ENCODE measurements at regions not wholly inside any gene's neighbourhood (a gene's known extent, or its start where the extent isn't known, plus 50 kb on each side); places are given as distances from the start of the nearest gene placed in this dataset.

- Histone ChIP-seq H3K4me1 (replicated peaks in 1 of 4; ENCODE audit: control insufficient read depth in 3 of 4, insufficient read depth in 4 of 4, low read length in 3 of 4) (no peaks in the 10 kb centered on the region), H3K4ac (replicated peaks; ENCODE audit: insufficient read length, low read depth, low read length) (no peak overlapping the region), H2BK120ac (replicated peaks; ENCODE audit: low read depth, low read length) (no peak overlapping the region), H4K5ac (ENCODE audit: insufficient read length, low read depth, low read length) (no peak overlapping the region), H3K4me2 (ENCODE audit: insufficient read depth in 1 of 2, low read depth in 2 of 2, low read length in 2 of 2) (no peak overlapping the region), H2BK5ac (ENCODE audit: low read depth, low read length) (no peak overlapping the region), H3K27ac (ENCODE audit: low read depth, low read length) (no peak overlapping the region), H2BK12ac (ENCODE audit: low read depth, low read length) (no peak overlapping the region), H3K36me3 (ENCODE audit: control insufficient read depth in 2 of 4, insufficient read depth in 4 of 4, low read length in 3 of 4) (no peaks in the 10 kb centered on the region), H2BK15ac (ENCODE audit: low read length) (no peak overlapping the region), H3K4me3 (ENCODE audit: extremely low read depth in 1 of 4, insufficient read depth in 2 of 4, low read depth in 3 of 4, low read length in 4 of 4) (no peak overlapping the region), H3K9me3 (ENCODE audit: insufficient read depth in 2 of 2, low read depth in 1 of 2, low read length in 1 of 2) (no peaks in the 10 kb centered on the region), H2AFZ (ENCODE audit: low read length) (no peak overlapping the region), H3K9ac (replicated peaks in 1 of 4; ENCODE audit: extremely low read depth in 1 of 4, low read depth in 3 of 4, low read length in 3 of 4) (no peak overlapping the region), H3K18ac (ENCODE audit: extremely low read depth, low read length) (no peak overlapping the region), H3K56ac (replicated peaks; ENCODE audit: insufficient read length, low read depth, low read length) (no peak overlapping the region), H3K27me3 (replicated peaks in 1 of 4; ENCODE audit: control insufficient read depth in 3 of 4, extremely low read depth in 1 of 4, insufficient read depth in 3 of 4, low read length in 3 of 4) (no peaks in the 10 kb centered on the region), H4K8ac (ENCODE audit: extremely low read depth, insufficient read depth, low read length) (no peak overlapping the region), H4K20me1 (replicated peaks in 1 of 2; ENCODE audit: control insufficient read depth in 1 of 2, insufficient read depth in 2 of 2, low read length in 2 of 2) (no peaks in the 10 kb centered on the region), H3K23me2 (ENCODE audit: low read depth, low read length) (no peaks in the 10 kb centered on the region), H3K23ac (ENCODE audit: insufficient read length) (no peak overlapping the region), H4K91ac (replicated peaks; ENCODE audit: insufficient read length, low read length) (no peak overlapping the region), H2BK20ac (ENCODE audit: low read length) (no peak overlapping the region), H3K14ac (ENCODE audit: insufficient read length) (no peak overlapping the region), H3K79me2 (ENCODE audit: control insufficient read depth in 1 of 2, insufficient read depth in 2 of 2, low read length in 2 of 2) (no peaks in the 10 kb centered on the region), H3K79me1 (ENCODE audit: low read depth, low read length) (no peaks in the 10 kb centered on the region), H2AK5ac (ENCODE audit: low read depth, low read length) (no peak overlapping the region)
- DNase-seq (ENCODE audit: low read depth in 1 of 2, low spot score in 2 of 2): no peak
- no peak for FAIRE-seq
- 93% methylated on average over 3 of the region's 3 CpGs; no CpG with 5 or more reads in 1 of the 2 experiments for WGBS, 2 experiments (ENCODE audit: extremely low coverage in 1 of 2, insufficient coverage in 1 of 2, insufficient read length in 1 of 2, insufficient replicate concordance in 2 of 2, low coverage in 1 of 2, low lambda C conversion rate in 2 of 2, missing lambda C conversion rate in 1 of 2)
- POLR2A ChIA-PET (ENCODE audit: partially characterized antibody): interaction anchor here (1.2 kb wide), 1 partner anchor 390 kb away, joined by 3 read pairs; the partner anchor contains the start of gene TLE3
- CTCF ChIA-PET (ENCODE audit: partially characterized antibody): interaction anchor here (0.6 to 5.1 kb wide), 46 partner anchors 8 to 1013 kb away, joined by 3 to 65 read pairs (median 4); no protein-coding TSS in a partner anchor
- TF ChIP-seq POLR2A (IDR thresholded peaks at IDR 0.05; ENCODE audit: control extremely low read depth in 1 of 2, low read depth in 2 of 2, low read length in 2 of 2) (no peak), TBP (IDR thresholded peaks at IDR 0.05; ENCODE audit: low read depth, low read length) (no peak), EP300 (IDR thresholded peaks at IDR 0.05; ENCODE audit: borderline replicate concordance in 1 of 2, low read depth in 2 of 2, low read length in 2 of 2) (no peak), CREB1 (IDR thresholded peaks at IDR 0.05) (no peak), CTCF (IDR thresholded peaks at IDR 0.05; ENCODE audit: control extremely low read depth in 1 of 3, insufficient read depth in 1 of 3, low read depth in 1 of 3, low read length in 3 of 3) (no peak), HDAC2 (IDR thresholded peaks at IDR 0.05; ENCODE audit: borderline replicate concordance in 1 of 2, low read depth in 2 of 2, low read length in 2 of 2) (no peak), SIN3A (conservative IDR thresholded peaks at IDR 0.05 in 1 of 2, IDR thresholded peaks at IDR 0.05 in 1 of 2; ENCODE audit: low read depth in 1 of 2, low read length in 2 of 2) (no peak), MAX (IDR thresholded peaks at IDR 0.05) (no peak), SUZ12 (IDR thresholded peaks at IDR 0.05; ENCODE audit: low read length) (no peak), JUN (IDR thresholded peaks at IDR 0.05; ENCODE audit: low read depth, low read length) (no peak), KDM4A (IDR thresholded peaks at IDR 0.05; ENCODE audit: low read depth, low read length, severe bottlenecking) (no peak), GTF2F1 (IDR thresholded peaks at IDR 0.05; ENCODE audit: borderline replicate concordance, low read depth, low read length) (no peak)
These were observed 276.0 kb downstream of the UACA start for GRCh38 chr15:70487387-70487740.

All from H1 (cell line).